NCI-H510A (cell line): ENCODE measurements at regions not wholly inside any gene's neighbourhood (a gene's known extent, or its start where the extent isn't known, plus 50 kb on each side); places are given as distances from the start of the nearest gene placed in this dataset.
"Not testable (repeated sequence)": the region's sequence is repeated elsewhere in the genome, so short reads cannot be mapped to it uniquely, and the experiment has no call there.

Experiments used
- DNase-seq: peaks from one replicate; lab custom pipeline; 2025; lab: John Stamatoyannopoulos, UW

DNA sequence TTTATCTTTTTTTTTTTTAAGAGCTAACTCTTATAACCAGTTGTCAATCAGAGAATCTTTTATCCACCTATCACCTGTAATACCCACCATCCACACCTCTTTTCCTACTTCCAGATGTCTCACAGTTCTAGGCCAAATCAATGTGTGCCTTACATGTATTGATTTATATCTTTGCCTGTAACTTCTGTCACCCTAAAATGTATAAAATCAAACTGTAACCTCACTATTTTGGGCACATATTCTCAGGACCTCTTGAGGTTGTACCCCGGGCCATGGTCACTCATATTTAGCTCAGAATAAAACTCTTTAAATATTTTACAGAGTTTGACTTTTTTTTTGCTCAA is 404.7 kb upstream of the RORB start:
- DNase-seq, result no peak

GRCh38 chr9:74094037-74094436 is 403.1 kb upstream of the RORB start:
- not testable (repeated sequence) for DNase-seq

DNA sequence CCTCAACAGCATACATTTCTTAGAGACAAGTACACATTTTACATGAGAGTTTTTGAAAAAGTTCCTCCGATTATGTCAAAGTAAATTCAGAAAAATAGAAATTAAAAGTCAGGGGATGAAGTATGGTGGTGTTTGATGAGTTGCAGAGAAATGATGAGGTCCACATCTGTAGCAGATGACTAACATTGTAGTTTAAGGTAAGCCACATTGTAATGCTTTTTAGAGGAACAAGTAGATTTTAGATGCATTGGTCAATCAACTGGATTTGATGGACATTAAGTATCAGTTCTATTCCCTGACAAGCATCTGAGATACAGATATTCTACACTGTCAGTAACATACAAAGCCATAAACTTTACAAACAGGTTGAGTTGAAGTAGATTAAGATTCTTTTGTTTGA is 402.4 kb upstream of the RORB start:
- DNase-seq, result no peak

- DNase-seq, result no peak
Measured at GRCh38 chr9:74095925-74096324, 401.2 kb upstream of the RORB start.

- DNase-seq, result no peak
Measured at GRCh38 chr9:74096420-74096819, 400.7 kb upstream of the RORB start.

DNA sequence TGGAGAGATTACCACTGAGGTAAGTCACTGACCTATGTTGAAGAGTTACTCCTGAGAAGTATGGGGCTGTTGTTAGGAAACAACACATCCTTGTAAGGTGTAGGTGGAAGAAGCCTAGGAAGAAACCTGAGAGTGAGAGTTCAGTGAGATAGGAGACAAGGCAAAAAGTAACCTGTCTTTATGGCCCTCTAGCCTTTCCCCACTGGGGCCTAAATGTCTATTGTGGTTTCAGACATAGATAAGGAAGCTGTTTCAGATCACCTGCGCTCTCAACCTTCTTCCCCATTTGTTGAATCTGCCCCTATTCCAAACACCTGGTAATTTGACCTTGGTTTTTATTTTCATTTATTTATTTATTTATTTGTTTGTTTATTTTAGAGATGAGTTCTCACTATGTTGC is 397.1 kb upstream of the RORB start:
- no peak for DNase-seq

DNA sequence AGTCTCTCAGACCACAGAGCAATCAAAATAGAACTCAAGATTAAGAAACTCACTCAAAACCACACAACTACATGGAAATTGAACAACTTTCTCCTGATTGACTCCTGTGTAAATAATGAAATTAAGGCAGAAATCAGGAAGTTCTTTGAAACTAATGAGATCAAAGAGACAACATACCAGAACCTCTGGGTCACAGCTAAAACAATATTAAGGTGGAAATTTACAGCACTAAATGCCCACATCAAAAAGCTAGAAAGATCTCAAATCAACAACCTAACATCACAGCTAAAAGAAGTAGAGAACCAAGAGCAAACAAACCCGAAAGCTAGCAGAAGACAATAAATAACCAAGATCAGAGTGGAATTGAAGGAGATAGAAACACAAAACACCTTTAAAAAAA is 395.0 kb upstream of the RORB start:
- DNase-seq, result not testable (repeated sequence)

- DNase-seq, result no peak
Measured at GRCh38 chr9:74102702-74103101, 394.4 kb upstream of the RORB start.

DNA sequence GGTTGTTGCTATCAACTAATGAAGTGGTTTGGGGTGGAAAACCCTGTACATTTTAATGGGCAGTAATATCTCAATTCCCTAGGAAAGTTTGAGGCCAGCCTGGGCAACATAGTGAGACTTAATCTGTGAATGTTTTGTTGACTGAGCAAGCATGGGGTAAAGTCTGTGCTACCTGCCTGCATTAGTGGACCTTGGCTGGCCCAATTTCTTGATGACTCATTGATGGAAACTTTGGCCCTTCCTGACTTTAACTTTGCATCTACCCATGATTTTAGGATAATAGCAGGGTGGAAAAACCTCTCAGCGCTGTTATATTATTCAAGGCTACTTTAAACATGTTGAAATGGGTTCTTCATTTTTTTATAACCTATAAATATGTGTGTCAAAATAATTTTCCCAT is 389.4 kb upstream of the RORB start:
- no peak for DNase-seq

GRCh38 chr9:74115976-74116375 is 381.2 kb upstream of the RORB start:
- DNase-seq, result no peak

DNA sequence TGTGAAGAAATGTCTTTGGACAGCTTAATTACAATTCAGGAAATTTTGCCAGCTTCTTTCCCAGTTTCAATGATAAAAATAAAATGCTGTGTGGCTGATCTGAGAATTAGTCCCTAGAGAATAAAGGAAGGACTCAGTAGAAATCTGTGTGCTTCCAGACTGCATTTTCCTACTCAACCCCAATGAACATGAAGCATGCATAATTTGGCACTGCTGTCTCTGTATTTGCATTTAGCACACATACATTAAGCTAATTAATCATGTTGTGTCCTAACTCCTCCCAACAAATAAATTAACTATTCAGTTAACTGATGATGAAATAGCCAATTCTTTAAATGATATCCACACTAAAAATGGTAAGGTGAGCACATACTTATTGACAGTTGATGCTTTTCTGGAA is 380.0 kb upstream of the RORB start:
- DNase-seq, result no peak

- no peak for DNase-seq
Measured at GRCh38 chr9:74117731-74118130, 379.4 kb upstream of the RORB start.

- DNase-seq, result no peak
Measured at GRCh38 chr9:74120061-74120460, 377.1 kb upstream of the RORB start.

DNA sequence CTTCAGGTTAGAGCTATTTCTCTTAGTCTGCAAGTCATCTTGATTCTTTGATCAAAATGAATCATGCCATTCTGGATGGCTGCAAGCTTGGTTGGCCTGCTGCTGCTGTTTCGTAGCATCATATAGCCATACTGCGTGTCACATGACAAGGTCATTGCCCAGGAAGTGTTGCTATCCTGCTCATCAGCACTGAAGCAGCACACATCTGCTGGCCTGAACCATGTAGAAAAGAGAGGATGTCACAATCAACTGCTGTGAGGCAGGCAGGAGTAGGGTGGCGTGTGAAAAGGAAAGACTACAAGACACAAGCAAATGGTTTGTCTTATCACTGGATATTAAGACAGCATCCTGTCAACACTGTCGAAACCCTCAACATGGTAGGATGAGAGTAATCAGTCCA is 376.7 kb upstream of the RORB start:
- DNase-seq, result no peak

GRCh38 chr9:74122216-74122615 is 374.9 kb upstream of the RORB start:
- DNase-seq, result no peak

- no peak for DNase-seq
Measured at GRCh38 chr9:74122661-74123060, 374.5 kb upstream of the RORB start.

DNA sequence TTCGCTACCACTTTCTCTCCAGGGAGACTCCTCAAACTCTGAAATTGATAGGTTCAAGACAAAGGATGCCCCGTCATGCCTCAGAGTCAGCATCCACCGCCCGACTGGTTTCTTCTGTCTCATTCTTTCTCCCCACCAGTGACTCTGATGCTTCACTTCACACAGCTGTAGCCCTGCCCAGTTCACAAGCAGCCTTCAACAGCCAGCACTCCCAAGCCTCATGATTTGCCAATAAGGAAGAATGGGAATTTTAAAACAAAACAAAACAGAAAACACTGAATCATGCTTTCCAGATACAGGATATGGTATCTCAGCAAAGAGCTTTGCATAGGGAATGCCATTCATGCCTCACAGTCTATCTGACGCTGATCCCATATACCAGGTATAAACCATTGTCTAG is 371.2 kb upstream of the RORB start:
- no peak for DNase-seq

GRCh38 chr9:74132986-74133385 is 364.1 kb upstream of the RORB start:
- no peak for DNase-seq

GRCh38 chr9:74133921-74134320 is 363.2 kb upstream of the RORB start:
- no peak for DNase-seq

GRCh38 chr9:74138182-74138581 is 359.0 kb upstream of the RORB start:
- DNase-seq, result no peak

DNA sequence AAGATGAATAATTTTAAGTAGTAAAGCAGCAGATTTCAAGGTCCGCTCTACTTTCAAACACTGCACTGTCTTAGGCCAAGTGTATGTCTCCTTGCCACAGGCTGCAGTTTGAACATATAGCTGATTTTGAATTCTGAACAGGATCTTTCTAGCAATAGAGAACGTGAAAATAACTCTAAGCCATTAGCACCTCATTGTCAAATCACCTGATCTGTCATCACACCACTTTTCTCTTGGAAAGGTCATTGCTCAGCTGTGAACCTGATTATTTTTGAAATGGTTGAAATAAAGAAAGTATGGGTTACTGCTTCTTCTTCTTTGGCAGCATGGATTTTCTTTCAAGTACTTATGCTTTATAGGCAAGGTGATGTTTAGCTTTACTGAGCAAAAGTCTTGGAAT is 357.0 kb upstream of the RORB start:
- no peak for DNase-seq

DNA sequence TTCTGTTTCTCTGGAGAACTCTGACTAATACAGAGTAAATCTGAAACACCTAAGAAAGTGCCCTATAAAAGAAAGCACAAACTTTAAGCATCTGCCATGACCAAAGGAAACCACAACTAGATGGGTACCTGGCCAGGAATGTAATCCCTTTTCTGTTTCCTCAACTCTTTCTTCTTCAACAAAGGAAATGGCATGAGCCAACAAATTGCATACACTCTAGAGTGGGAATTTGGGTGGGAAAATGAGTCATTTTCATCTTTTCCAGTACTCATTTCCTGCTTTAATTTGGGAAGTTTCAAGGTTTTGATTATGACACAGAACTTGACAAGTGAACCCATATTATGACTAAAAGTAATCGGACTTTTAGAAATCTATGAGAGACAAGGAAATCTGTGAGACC is 349.2 kb upstream of the RORB start:
- DNase-seq, result no peak

DNA sequence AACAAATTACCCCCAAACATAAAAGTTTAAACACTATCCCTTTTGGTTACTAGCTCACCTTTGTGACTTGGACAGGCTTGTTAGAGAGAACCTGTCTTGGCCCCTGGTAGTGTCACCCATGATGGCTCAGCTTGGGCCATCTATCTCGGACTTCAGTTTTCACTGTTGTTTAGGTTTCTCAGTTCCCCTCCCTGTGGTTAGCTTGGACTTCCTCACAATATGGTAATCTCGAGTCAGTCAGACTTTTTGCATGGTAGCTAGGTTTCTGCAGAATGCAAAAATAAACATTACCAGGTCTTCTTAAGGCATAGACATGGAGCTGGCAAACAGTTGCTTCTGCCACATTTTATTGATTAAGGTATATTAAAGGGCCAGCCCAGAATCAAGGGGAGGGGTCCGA is 324.3 kb upstream of the RORB start:
- no peak for DNase-seq

DNA sequence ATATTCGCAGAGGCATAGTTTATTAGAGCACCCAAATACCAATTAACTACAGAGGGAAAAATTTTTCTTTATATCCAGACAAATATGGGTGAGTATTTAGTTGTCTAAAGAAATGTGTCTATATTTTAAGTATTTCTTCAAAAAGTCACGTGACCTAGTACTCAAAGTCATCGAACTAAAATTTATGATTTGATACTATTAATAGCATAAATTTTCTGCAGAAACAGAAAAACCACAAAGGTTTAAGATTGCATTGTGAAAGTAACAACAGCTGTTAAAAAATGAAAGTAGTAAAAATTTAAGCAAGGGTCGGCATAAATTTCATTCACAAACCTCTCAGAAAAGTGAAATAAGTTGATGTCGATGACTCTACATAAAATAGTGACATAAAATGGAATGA is 323.9 kb upstream of the RORB start:
- no peak for DNase-seq

DNA sequence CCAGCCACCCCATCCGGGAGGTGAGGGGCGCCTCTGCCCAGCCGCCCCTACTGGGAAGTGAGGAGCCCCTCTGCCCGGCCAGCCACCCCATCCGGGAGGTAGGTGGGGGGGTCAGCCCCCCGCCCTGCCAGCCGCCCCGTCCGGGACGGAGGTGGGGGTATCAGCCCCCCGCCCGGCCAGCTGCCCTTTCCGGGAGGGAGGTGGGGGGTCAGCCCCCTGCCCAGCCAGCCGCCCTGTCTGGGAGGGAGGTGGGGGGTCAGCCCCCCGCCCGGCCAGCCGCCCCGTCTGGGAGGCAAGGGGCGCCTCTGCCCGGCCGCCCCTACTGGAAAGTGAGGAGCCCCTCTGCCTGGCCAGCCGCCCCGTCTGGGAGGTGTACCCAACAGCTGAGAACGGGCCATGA is 299.4 kb upstream of the RORB start:
- DNase-seq, result not testable (repeated sequence)
